Inferior parietal cortex (tissue), 1 donor: ENCODE measurements at regions not wholly inside any gene's neighbourhood (a gene's known extent, or its start where the extent isn't known, plus 50 kb on each side); places are given as distances from the start of the nearest gene placed in this dataset.
"Not testable (repeated sequence)": the region's sequence is repeated elsewhere in the genome, so short reads cannot be mapped to it uniquely, and the experiment has no call there.

Source experiments
- DNase-seq: peaks from one replicate; pipeline ENCODE4 v3.0.0-alpha.2; 2016; ENCODE audit errors: extremely low spot score

GRCh38 chr14:30305346-30305745 lies 253.6 kb upstream of the G2E3 start:
- no peak for DNase-seq

GRCh38 chr14:30309405-30309804 lies 249.6 kb upstream of the G2E3 start:
- DNase-seq = no peak

- no peak for DNase-seq
Measured at GRCh38 chr14:30312214-30312613, 246.7 kb upstream of the G2E3 start.

- DNase-seq = no peak
Measured at GRCh38 chr14:30317729-30318128, 241.2 kb upstream of the G2E3 start.

- no peak for DNase-seq
Measured at GRCh38 chr14:30322819-30323218, 236.1 kb upstream of the G2E3 start.

- DNase-seq = no peak
Measured at GRCh38 chr14:30330033-30330432, 228.9 kb upstream of the G2E3 start.

- DNase-seq = no peak
Measured at GRCh38 chr14:30330445-30330844, 228.5 kb upstream of the G2E3 start.

- no peak for DNase-seq
Measured at GRCh38 chr14:30331030-30331429, 227.9 kb upstream of the G2E3 start.

GRCh38 chr14:30332374-30332773 lies 226.6 kb upstream of the G2E3 start:
- no peak for DNase-seq

- DNase-seq = no peak
Measured at GRCh38 chr14:30333934-30334333, 225.0 kb upstream of the G2E3 start.

- no peak for DNase-seq
Measured at GRCh38 chr14:30337456-30337855, 221.5 kb upstream of the G2E3 start.

- DNase-seq = no peak
Measured at GRCh38 chr14:30339311-30339901, 219.6 kb upstream of the G2E3 start.

- no peak for DNase-seq
Measured at GRCh38 chr14:30340495-30340894, 218.5 kb upstream of the G2E3 start.

- DNase-seq = no peak
Measured at GRCh38 chr14:30345511-30345910, 213.4 kb upstream of the G2E3 start.

GRCh38 chr14:30348445-30348844 lies 210.5 kb upstream of the G2E3 start:
- DNase-seq = no peak

GRCh38 chr14:30349520-30349919 lies 209.4 kb upstream of the G2E3 start:
- no peak for DNase-seq

GRCh38 chr14:30354439-30354838 lies 204.5 kb upstream of the G2E3 start:
- no peak for DNase-seq

GRCh38 chr14:30355431-30355913 lies 203.5 kb upstream of the G2E3 start:
- DNase-seq = no peak

- no peak for DNase-seq
Measured at GRCh38 chr14:30356438-30357202, 202.3 kb upstream of the G2E3 start.

GRCh38 chr14:30357791-30358190 lies 201.2 kb upstream of the G2E3 start:
- no peak for DNase-seq

- no peak for DNase-seq
Measured at GRCh38 chr14:30362369-30363218, 196.4 kb upstream of the G2E3 start.

- not testable (repeated sequence) for DNase-seq
Measured at GRCh38 chr14:30363219-30363880, 195.6 kb upstream of the G2E3 start.
